ENCODE measurements at regions not wholly inside any gene's neighbourhood (a gene's known extent, or its start where the extent isn't known, plus 50 kb on each side); places are given as distances from the start of the nearest gene placed in this dataset.

GRCh38 chr5:29382780-29383179, 1810.7 kb upstream of the CDH6 start:
- TF ChIP-seq, protein P1, sequence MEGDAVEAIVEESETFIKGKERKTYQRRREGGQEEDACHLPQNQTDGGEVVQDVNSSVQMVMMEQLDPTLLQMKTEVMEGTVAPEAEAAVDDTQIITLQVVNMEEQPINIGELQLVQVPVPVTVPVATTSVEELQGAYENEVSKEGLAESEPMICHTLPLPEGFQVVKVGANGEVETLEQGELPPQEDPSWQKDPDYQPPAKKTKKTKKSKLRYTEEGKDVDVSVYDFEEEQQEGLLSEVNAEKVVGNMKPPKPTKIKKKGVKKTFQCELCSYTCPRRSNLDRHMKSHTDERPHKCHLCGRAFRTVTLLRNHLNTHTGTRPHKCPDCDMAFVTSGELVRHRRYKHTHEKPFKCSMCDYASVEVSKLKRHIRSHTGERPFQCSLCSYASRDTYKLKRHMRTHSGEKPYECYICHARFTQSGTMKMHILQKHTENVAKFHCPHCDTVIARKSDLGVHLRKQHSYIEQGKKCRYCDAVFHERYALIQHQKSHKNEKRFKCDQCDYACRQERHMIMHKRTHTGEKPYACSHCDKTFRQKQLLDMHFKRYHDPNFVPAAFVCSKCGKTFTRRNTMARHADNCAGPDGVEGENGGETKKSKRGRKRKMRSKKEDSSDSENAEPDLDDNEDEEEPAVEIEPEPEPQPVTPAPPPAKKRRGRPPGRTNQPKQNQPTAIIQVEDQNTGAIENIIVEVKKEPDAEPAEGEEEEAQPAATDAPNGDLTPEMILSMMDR (conservative IDR thresholded peaks at IDR 0.05) = no peak
- no peak overlapping the region for H3K27ac ChIP-seq

- TF ChIP-seq, protein P1 (conservative IDR thresholded peaks at IDR 0.05) = no peak
- H3K27ac ChIP-seq = no peak overlapping the region
Measured at GRCh38 chr5:29380029-29380428, 1813.5 kb upstream of the CDH6 start.

GRCh38 chr5:29379619-29380018, 1813.9 kb upstream of the CDH6 start:
- TF ChIP-seq, protein P1 (conservative IDR thresholded peaks at IDR 0.05) = no peak
- no peak overlapping the region for H3K27ac ChIP-seq

GRCh38 chr5:29378104-29378503, 1815.4 kb upstream of the CDH6 start:
- no peak overlapping the region for H3K27ac ChIP-seq
- TF ChIP-seq, protein P1 (conservative IDR thresholded peaks at IDR 0.05) = no peak

DNA sequence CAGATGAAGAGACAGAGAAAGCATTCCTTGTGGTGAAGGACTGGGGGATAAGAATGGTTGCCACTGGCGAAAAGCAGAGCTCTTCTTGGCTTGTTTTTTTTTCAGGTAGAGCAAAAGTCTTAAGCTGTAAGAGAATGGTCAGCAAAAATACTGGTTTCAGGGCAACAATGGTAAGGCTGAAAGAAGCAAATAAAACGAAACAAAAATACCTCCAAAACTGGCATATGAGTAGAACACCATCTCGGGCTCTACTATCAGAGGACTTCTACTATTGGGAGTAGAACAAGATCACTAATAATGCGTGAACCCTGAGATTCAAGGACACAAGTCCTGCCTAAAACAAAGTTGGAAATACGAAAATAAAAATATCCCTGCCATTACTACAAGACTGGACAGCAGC, 1823.2 kb upstream of the CDH6 start:
- TF ChIP-seq, protein P1 (conservative IDR thresholded peaks at IDR 0.05) = no peak
- H3K27ac ChIP-seq = no peak overlapping the region

GRCh38 chr5:29367176-29367833, 1826.2 kb upstream of the CDH6 start:
- TF ChIP-seq, protein P1 (conservative IDR thresholded peaks at IDR 0.05) = peak; percentile 82

DNA sequence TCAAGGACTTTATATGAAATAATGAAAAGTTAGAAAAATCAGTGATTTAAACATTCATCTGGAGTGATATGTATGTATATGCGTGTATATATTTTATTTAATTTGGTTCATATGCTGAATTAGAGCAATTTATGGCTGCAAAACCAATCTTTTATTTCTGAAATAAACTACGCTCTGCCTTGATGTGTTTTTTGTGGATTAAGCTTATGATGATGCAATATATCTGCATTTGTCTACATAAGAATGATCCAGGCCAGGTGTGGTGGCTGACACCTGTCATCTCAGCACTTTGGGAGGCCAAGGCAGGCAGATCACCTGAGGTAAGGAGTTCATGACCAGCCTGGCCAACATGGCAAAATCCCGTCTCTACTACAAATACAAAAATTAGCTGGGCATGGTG, 1842.3 kb upstream of the CDH6 start:
- TF ChIP-seq, protein P1 (conservative IDR thresholded peaks at IDR 0.05) = no peak
- H3K27ac ChIP-seq = no peak overlapping the region

More at GRCh38 chr5:29367176-29367833, 1826.2 kb upstream of the CDH6 start:
- peak overlapping the region; percentile 29 for H3K27ac ChIP-seq

Data from VCaP (cell line).